NCI-H82 treated with DMSO at 0.1 percent for 48 hours (cell line): ENCODE measurements at regions not wholly inside any gene's neighbourhood (a gene's known extent, or its start where the extent isn't known, plus 50 kb on each side); places are given as distances from the start of the nearest gene placed in this dataset.
"Not testable (repeated sequence)": the region's sequence is repeated elsewhere in the genome, so short reads cannot be mapped to it uniquely, and the experiment has no call there.

Experiments used
- DNase-seq: peaks from one replicate; lab custom pipeline; 2025; ENCODE audit not compliant: unreplicated experiment; lab: John Stamatoyannopoulos, UW

DNA sequence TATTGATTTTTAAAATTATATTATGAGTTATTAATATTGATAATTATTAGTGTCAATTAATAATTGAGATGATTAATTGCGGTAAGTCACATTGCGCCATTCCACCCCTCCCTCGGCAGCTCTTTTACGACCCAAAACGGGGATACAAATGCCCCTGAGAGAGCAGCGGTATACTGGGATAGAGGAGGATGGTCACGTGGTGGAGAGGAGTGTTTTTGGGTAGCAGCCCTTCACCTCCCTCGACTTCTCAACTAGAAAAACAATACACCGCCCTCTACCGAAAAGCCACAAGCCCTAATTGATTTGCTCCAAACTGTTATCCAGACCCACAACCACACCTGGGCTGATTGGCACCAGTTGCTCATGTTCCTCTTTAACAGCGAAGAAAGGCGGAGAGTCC is 71.0 kb downstream of the DAPL1 start:
- not testable (repeated sequence) for DNase-seq

DNA sequence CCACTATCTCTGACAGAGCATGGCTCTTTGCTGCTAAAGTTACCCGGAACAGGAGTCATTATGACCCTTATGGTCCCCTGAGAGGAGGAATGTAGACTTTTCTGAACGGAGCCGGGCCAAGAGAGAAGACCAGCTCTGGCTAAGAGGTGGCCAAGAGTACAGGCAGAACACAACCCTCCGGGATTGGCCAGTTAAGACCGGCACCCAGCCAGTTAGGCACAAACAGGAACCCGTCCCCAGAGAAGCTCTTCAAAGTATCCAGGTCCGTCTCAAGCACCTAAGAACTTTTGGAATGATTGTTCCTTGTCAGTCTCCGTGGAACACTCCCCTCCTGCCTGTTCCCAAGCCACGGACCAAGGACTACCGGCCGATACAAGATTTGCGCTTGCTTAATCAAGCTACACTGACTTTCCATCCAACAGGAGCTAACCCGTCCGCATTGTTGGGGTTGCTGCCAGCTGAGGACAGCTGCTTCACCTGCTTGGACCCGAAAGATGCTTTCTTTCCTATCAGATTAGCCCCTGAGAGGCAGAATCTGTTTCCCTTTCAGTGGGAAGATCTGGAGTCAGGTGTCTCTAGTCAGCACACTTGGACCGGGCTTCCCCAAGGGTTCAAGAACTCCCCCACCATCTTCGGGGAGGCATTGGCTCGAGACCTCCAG is 72.5 kb downstream of the DAPL1 start:
- DNase-seq, result not testable (repeated sequence)

DNA sequence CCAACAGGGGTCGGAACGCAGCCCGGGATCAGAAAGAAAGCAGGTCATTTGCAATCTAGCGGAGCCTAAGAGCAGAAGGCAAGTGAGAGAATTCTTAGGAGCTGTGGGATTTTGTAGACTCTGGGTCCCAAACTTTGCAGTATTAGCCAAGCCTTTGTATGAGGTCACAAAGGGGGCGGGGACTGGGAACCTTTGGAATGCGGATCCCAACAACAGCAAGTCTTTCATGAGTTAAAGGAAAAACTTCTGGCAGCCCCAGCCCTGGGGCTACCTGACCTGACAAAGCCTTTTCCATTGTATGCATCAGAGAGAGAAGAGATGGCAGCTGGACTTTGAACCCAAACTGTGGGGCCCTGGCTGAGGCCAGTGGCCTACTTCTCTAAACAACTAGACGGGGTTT is 73.3 kb downstream of the DAPL1 start:
- DNase-seq, result not testable (repeated sequence)

DNA sequence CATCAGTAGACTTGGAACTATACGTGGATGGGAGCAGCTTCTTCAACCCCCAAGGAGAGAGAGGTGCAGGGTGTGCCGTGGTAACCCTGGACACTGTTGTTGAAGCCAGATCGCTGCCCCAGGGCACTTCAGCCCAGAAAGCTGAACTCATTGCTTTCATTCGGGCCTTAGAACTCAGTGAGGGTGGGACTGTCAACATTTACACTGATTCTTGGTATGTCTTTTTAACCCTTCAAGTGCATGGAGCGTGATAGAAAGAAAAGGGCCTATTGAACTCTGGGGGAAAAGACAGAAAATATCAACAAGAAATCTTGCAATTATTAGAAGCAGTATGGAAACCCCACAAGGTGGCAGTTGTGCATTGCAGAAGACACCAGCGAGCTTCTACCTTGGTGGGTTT is 74.0 kb downstream of the DAPL1 start:
- DNase-seq, result not testable (repeated sequence)

DNA sequence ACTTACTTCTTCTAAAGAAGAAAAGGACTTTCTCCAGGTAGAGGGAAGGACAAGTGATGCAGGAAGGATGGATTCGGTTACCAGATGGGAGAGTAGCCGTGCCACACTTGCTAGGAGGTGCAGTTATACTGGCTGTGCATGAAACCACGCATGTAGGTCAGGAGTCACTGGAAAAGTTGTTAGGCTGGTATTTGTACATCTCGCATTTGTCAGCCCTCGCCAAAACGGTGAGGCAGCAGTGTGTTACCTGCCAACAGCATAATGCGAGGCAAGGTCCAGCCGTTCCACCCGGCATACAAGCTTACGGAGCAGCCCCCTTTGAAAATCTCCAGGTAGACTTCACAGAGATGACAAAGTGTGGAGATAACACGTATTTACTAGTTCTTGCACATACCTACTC is 74.5 kb downstream of the DAPL1 start:
- not testable (repeated sequence) for DNase-seq

DNA sequence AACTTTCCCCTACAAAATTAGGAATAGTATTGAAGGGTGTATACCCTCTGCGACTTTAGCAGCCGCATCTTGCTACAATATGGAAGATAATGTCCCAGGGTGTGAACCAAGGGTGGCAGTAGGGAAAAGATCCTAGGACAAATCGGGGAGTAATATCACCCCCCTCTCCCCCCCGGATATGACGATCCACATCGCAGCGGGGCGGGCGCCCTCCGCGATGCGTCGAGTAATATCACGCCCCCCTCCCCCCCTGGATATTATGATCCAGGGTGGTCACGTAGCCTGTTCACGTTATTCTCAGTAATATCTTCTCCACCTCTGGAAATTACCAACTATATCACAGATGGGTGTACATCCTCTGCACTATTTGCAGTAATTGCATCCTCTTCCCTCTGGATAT is 82.9 kb downstream of the DAPL1 start:
- no peak for DNase-seq

DNA sequence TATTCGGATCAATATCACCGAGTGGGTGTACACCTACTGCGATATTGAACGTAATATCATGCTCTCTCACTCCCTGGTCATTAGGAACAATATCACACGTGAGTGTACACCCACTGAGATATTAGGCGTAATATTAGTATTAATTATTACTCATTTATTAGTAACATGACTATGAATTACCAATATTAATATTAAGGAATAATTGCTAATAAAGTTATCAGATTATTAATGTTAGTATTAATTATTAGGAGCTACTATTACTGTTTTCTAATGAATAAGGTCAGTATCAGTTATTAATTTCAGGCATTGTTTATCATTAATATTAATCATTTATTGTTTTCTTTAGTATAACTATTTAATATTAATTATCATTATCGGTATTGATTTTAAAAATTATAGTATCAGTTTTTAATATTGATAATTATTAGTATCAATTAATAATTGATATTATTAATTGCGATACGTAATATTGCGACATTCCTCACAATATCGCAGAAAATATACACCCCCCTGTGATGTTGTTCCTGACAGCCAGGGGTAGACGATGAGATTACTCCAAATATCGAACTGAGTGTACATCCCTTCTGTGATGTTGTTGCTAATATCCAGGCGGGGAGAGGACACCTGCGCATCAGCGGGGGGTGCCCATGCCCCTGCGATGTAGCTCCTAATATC is 84.2 kb downstream of the DAPL1 start:
- DNase-seq, result no peak

DNA sequence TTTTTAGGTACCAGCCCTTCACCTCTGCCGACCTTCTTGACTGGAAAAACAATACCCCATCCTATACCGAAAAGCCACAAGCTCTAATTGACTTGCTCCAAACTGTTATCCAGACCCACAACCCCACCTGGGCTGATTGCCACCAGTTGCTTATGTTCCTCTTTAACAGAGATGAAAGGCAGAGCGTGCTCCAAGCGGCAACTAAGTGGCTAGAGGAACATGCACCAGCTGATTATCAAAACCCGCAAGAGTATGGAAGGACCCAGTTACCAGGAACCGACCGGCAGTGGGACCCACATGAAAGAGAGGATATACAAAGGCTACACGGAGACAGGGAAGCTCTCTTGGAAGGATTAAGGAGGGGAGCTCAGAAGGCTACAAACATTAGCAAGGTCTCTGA is 86.1 kb upstream of the TANC1 start:
- DNase-seq, result no peak

DNA sequence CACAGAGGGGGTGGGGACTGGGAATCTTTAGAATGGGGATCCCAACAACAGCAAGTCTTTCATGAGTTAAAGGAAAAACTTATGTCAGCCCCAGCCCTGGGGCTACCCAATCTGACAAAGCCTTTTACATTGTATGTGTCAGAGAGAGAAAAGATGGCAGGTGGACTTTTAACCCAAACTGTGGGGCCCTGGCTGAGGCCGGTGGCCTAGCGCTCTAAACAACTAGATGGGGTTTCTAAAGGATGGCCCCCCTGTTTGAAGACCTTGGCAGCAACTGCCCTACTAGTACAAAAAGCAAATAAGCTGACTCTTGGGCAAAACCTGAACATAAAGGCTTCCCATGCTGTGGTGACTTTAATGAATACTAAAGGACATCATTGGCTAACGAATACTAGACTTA is 83.9 kb upstream of the TANC1 start:
- DNase-seq, result not testable (repeated sequence)

DNA sequence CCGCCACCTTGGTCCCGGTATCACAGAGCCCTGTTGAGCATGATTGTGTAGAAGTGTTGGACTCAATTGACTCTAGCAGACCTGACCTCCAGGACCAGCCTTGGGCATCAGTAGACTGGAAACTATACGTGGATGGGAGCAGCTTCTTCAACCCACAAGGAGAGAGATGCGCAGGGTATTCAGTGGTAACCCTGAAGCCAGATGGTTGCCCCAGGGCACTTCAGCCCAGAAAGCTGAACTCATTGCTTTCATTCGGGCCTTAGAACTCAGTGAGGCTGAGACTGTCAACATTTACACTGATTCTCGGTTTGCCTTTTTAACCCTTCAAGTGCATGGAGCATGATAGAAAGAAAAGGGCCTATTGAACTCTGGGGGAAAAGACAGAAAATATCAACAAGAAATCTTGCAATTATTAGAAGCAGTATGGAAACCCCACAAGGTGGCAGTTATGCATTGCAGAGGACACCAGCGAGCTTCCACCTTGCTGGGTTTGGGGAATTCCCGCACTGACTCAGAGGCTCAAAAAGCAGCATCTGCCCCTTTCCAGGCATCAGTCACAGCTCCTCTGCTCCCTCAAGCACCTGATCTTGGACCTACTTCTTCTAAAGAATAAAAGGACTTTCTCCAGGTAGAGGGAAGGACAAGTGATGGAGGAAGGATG is 83.3 kb upstream of the TANC1 start:
- not testable (repeated sequence) for DNase-seq

DNA sequence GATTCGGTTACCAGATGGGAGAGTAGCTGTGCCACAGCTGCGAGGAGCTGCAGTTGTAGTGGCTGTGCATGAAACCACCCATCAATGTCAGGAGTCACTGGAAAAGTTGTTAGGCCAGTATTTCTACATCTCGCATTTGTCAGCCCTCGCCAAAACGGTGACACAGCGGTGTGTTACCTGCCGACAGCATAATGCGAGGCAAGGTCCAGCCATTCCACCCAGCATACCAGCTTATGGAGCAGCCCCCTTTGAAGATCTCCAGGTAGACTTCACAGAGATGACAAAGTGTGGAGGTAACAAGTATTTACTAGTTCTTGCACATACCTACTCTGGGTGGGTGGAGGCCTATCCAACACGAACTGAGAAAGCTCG is 82.8 kb upstream of the TANC1 start:
- DNase-seq, result not testable (repeated sequence)

DNA sequence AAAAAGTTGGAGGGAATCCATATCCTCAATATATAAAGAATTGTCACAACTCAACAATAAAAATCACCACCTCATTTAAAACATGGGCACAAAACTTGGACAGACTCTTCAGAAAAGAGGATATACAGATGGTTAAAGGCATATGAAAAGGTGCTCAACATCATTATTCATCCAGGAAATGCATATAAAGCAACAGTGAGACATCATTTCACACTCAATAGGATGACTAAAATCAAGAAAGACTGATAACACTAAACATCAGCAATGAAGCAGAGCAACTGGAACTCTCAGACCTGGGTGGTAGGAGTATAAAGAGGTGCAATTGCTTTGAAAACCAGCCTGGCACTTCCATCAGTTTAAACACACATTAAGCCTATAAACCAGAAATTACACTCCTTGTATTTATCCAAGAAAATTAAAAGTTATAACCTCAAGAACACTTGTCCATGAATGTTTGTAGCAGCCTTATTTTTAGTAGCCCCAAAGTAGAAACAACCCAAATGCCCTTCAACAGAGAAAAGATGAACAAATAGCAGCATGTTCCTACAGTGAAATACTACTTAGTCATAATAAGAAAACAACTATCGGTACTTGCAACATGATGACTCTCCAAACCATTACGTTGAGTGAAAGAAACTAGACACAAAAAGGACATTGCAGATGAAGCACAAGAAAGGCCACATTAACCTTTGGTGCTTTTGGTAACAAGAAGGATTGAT is 79.1 kb upstream of the TANC1 start:
- DNase-seq, result no peak

DNA sequence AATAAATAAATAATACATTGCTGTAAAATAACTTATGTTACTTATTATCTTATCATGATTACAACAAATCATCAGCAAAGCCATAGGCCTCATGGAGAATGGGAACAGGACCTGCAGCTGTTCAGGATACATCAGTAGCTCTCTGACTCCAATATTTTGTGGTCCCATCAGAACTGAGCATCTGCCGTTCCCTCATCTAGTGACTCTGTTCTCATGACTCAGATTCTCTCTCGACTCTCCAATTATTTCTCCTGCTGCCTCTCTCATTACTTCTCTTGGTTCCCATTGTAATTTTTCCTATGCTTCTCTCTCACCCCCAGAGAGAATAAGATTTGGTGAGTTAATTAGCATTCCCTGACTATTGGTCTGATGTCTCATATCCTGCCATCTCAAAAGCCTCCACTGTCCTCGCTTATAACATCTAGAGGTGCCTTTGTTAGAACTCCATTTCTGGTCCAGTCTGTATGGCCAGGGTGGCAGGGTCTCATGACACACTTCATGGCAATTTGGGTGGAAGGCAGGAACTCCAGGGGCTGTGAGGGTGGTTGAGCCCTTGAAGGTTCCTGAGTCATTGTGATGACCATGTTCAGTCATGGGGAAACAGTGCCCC is 78.0 kb upstream of the TANC1 start:
- DNase-seq, result no peak

DNA sequence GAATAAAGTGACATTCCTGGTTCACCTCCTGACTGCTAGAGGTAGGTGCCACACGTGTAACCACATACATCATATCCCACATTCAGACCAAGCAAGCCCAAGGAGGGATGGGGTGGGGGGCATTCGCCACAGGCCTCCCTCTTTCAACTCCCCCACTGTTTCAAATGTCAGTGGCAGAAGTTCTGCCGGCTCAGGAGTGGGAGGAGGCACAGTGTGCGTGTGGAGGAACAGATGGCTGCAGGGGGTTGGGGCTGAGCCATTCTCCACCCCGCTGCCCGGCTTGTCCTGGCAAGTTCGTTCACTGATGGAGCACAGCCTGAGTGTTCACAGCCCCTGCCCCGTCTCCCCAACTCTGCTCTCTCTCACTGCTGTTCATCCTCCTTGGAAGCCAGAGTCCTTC is 75.4 kb upstream of the TANC1 start:
- peak; percentile 35 for DNase-seq

DNA sequence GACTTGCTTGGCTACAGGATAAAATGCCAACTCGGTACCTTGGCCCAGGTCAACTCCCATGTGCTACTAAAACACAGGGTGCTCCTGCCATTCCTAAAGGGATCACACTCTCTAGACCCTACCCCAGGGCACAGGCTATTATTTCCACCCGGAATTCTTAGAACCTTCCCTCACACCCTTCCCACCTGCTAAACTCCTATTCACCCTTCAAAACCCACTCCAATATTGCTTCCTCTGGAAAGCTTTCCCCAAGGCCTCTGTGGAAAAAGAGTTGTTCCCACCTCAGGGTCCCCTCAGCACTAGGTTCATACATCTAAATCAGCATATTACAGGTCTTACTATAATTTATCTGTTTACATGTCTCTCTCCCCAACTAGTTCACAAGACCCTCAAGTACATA is 75.0 kb upstream of the TANC1 start:
- no peak for DNase-seq

DNA sequence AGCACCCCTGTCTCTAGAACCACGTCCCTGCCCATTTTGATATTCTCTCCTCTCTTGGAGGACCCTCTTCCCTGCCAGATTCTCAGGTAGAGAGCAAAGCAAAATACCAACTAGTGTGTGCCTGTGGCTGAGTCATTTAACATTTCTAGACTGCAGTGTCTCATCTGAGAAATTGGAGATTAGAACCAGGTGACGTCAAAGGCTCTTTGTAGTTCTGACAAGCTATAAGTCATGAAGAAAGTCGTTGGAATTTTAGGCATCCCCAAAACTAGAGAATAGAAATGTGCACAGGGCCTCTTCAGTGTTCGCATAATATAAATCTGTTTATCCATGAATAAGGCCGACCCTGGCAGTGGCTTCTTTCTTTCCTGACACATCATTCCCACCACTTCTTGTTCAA is 74.4 kb upstream of the TANC1 start:
- DNase-seq, result no peak

DNA sequence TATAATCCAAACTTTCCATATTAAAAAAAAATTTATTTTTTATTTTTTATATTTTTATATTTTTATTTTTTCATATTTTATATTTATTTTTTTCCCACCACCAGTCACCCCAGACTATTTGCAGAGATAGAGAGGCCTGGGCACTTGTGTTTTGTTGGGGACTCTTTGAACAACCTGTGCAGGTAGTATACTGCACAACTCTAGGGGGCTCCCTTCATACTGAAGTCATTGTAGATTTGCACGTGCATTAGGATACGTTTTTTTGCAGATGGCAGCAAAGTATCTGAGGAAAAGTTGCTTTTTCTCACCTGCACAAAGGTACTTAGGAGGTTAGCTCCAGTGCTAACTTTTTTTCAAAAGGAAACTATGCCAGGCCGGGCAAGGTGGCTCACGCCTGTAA is 73.9 kb upstream of the TANC1 start:
- no peak for DNase-seq

DNA sequence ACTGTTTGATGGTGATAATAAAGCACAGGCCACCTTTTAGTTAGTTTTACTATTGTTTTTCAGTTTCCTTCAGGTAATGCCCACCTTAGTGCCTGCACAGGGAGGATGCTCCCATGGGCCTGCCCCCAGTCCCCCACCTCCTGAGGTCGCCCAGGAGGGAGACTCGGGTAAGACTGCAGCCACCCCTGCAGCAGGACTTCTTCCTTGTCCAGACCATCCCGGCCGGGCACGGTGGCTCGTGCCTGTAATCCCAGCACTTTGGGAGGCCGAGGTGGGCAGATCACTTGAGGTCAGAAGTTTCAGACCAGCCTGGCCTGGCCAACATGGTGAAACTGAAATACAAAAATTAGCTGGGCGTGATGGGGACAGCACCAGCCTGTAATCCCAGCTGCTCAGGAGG is 68.1 kb upstream of the TANC1 start:
- no peak for DNase-seq

DNA sequence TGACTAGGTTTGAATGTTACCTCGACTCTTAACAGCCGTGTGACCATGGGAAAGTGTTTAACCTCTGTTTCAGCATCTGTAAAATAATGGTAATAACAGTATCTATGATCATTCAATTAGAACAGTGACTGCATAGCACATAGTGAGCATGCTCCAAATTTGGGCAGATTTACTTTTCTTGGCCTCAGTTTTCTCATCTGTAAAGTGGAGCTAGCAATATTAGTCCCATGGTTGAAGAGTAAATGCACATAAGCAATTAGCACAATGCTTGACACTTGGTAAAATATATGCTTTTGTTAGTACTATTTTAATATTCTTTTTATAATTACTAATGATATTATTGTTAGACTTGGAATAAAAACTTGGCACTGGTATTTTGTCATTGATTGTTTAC is 66.4 kb upstream of the TANC1 start:
- DNase-seq, result no peak

DNA sequence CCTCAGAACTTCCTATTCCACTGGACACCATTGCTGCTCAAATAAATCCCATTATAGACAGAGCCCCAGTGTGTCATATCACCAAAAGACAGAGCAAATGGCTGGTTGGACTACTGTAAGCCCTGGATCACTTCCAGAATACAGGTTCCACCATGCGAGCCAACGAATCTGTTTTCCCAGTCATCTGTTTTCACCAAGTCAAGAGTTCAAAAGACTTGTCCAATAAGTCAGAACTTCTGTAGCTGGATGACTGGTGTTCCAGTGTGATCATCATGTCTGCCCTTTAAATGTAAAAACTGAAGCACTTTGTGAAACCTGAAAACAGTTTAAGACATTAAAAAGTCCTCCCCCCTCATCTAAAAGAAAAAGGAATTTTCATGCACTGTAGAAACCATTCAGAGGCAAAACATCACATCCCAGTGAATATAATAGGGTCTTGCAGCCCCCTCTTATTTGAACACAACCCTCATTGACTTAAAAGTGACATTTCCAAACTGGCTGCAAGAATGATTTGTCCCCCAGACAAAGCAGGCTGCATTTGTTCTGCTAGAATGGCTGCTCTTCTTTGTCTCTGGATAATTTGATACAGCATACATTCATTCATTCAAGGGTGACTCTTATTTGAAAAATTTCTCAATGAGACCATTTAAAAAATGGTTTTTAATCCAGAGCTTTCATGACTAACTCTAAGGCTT is 64.6 kb upstream of the TANC1 start:
- no peak for DNase-seq

DNA sequence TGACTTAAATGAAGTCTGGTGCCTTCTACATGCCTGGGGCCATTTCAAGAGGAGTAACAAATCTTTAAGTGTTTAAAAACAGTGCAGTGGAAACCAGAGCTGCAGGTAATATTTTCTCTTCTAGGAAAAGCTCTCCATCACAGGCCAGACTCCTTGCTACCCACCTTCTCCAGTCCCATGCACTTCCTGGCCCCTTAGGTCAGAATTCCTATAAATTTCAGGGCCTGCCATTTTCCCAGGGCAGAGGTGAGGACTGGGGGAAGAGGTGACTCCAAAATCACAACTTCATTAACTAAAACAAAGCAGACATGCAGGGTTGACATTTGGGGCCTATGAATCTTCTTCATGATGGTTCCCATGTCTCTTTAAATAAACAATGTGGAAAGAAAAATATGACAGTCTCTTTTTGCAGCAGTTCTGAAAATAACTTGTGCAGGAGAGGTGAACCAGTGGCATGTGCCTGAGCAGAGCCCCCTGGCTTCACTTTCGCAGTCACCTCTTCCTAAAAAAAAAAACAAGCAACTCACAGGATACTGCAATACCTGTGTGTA is 63.7 kb upstream of the TANC1 start:
- no peak for DNase-seq
